Hepatocyte (in vitro differentiated cells): ENCODE measurements at regions not wholly inside any gene's neighbourhood (a gene's known extent, or its start where the extent isn't known, plus 50 kb on each side); places are given as distances from the start of the nearest gene placed in this dataset.

Experiments used
- CTCF ChIP-seq: fragments of 200-600 bp; sonication (generic); IDR thresholded peaks from 2 replicates; pipeline ENCODE4 v1.5.1; 2016; ENCODE audit warnings: antibody characterized with exemption, mild to moderate bottlenecking; ENCODE audit not compliant: poor library complexity
- EZH2phosphoT487 ChIP-seq: fragments of 200-600 bp; sonication (generic); IDR thresholded peaks from one replicate; pipeline ENCODE4 v1.6.1; 2018; ENCODE audit warnings: antibody characterized with exemption, mild to moderate bottlenecking, low read depth, moderate library complexity; ENCODE audit not compliant: unreplicated experiment, severe bottlenecking

GRCh38 chr12:127296591-127296990, 970.4 kb upstream of the TMEM132C start:
- no peak for TF ChIP-seq CTCF
- no peak for TF ChIP-seq EZH2phosphoT487
